Astrocyte of the cerebellum (primary cell): ENCODE measurements at regions not wholly inside any gene's neighbourhood (a gene's known extent, or its start where the extent isn't known, plus 50 kb on each side); places are given as distances from the start of the nearest gene placed in this dataset.

Source experiments
- DNase-seq: peaks from one replicate; pipeline ENCODE4 v3.0.0-alpha.2; 2011; ENCODE audit warnings: low read depth
- H3K4me3 ChIP-seq: 2 replicates; pipeline ENCODE4 v1.5.1; 2011; ENCODE audit warnings: mild to moderate bottlenecking, low read depth, low read length, moderate library complexity
- CTCF ChIP-seq: IDR thresholded peaks from 2 replicates; pipeline ENCODE4 v1.5.1; 2012; ENCODE audit warnings: low read length, low read depth, moderate library complexity, mild to moderate bottlenecking; ENCODE audit errors: missing control alignments
- in situ Hi-C: cut with HindIII; loops from 2 replicates; pipeline ENCODE4 v1.10.0; 2017; ENCODE audit warnings: low sequenced_read_pairs

GRCh38 chr6:25064006-25064405 is 128.2 kb upstream of the RIPOR2 start:
- no peak for TF ChIP-seq CTCF
- in situ Hi-C loops: no loop called here
- DNase-seq: no peak
- no peak overlapping the region for H3K4me3 ChIP-seq

- no peak for DNase-seq
- in situ Hi-C loops: loop anchor here (5.0 kb wide), 1 partner anchor 208 kb away; no protein-coding TSS in a partner anchor
- no peak for TF ChIP-seq CTCF
- H3K4me3 ChIP-seq: no peak overlapping the region
Measured at GRCh38 chr6:25065666-25066065, 129.9 kb upstream of the RIPOR2 start.

- TF ChIP-seq CTCF: no peak
- no peak overlapping the region for H3K4me3 ChIP-seq
- in situ Hi-C loops: loop anchor here (5.0 kb wide), 1 partner anchor 209 kb away; no protein-coding TSS in a partner anchor
- DNase-seq: no peak
Measured at GRCh38 chr6:25066593-25066992, 130.8 kb upstream of the RIPOR2 start.

DNA sequence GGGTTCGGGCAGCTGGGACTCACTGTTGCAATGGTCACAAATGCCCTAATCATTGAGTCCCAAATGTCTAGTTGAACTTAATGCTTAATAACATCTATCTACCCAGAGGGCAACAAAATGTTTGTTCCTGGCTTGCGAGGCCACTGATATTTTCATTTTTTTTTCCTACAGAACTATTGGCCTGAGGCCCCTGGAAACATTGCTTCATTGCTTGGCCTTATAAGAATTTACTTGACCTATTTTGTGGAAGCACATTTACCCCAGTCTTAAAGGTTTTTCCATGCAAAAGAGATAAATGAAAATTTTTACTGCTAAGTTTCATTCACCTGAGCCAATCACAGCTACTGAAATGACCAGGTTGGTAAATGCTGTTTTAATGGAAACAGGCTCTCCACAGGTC is 133.1 kb upstream of the RIPOR2 start:
- in situ Hi-C loops: loop anchor here (5.0 kb wide), 1 partner anchor 212 kb away; no protein-coding TSS in a partner anchor
- DNase-seq: no peak
- no peak overlapping the region for H3K4me3 ChIP-seq
- no peak for TF ChIP-seq CTCF

GRCh38 chr6:25070547-25071366 is 135.0 kb upstream of the RIPOR2 start:
- no peak overlapping the region for H3K4me3 ChIP-seq

GRCh38 chr6:25078141-25078540 is 142.4 kb upstream of the RIPOR2 start:
- TF ChIP-seq CTCF: no peak
- in situ Hi-C loops: no loop called here
- no peak for DNase-seq
- H3K4me3 ChIP-seq: no peak overlapping the region

More at GRCh38 chr6:25070547-25071366, 135.0 kb upstream of the RIPOR2 start:
- DNase-seq: peak; percentile 81
- TF ChIP-seq CTCF: peak; percentile 90
- in situ Hi-C loops: no loop called here
